ENCODE measurements at regions not wholly inside any gene's neighbourhood (a gene's known extent, or its start where the extent isn't known, plus 50 kb on each side); places are given as distances from the start of the nearest gene placed in this dataset.

DNA sequence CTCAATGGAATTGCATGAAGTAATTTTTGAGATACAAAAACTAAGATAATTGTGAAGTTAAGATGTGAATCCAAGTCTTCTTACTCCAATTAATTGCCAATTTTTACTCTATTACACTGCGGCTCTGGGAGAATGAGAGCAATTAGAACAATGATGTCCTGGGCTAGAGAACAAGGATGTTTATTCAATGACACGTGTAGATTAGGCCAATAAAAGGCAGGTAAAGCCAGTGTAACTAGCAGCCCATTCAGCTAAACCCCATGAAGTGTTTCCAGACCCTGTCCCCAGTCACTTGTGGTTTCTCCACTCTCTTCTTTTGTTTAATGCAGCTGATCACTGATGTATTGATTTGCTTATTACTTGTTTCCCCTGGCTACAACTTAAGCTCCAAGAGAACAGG lies 381.1 kb upstream of the ARHGEF26 start:
- H3K23ac ChIP-seq (ENCODE audit: low read depth, low read length, poor library complexity) = no peak overlapping the region
- no peak overlapping the region for H4K8ac ChIP-seq (ENCODE audit: low read depth, low read length)
- H2BK5ac ChIP-seq (ENCODE audit: low read length) = no peak overlapping the region
- H3K4ac ChIP-seq (ENCODE audit: low read length) = no peak overlapping the region
- H3K9me3 ChIP-seq (replicated peaks in 1 of 2; ENCODE audit: control insufficient read depth in 2 of 2, insufficient read depth in 1 of 2, low read depth in 1 of 2, low read length in 2 of 2) = no peaks in the 10 kb centered on the region
- no peaks in the 10 kb centered on the region for H3K36me3 ChIP-seq (replicated peaks in 1 of 2; ENCODE audit: control insufficient read depth in 2 of 2, insufficient read depth in 2 of 2, low read length in 2 of 2)
- H2BK120ac ChIP-seq (ENCODE audit: low read depth, low read length) = no peak overlapping the region
- no peak overlapping the region for H2BK15ac ChIP-seq (ENCODE audit: low read length)
- H2BK12ac ChIP-seq (ENCODE audit: low read length) = no peak overlapping the region
- H3K4me1 ChIP-seq (ENCODE audit: control insufficient read depth in 2 of 2, insufficient read depth in 1 of 2, low read depth in 1 of 2, low read length in 2 of 2) = no peaks in the 10 kb centered on the region
- no peak for DNase-seq (ENCODE audit: low spot score)
- no peaks in the 10 kb centered on the region for H3K79me1 ChIP-seq (ENCODE audit: low read depth, low read length)
- H2AFZ ChIP-seq (ENCODE audit: low read length) = no peak overlapping the region
- H3K18ac ChIP-seq (ENCODE audit: low read length) = no peak overlapping the region
- H3K27me3 ChIP-seq (ENCODE audit: control insufficient read depth in 3 of 3, insufficient read depth in 3 of 3, low read depth in 1 of 3, low read length in 3 of 3) = no peaks in the 10 kb centered on the region
- no peak overlapping the region for H3K4me2 ChIP-seq (ENCODE audit: insufficient read depth, low read length, poor library complexity, severe bottlenecking)
- no peak overlapping the region for H2AK5ac ChIP-seq (ENCODE audit: low read depth, low read length)
- H3K9ac ChIP-seq (ENCODE audit: low read depth, low read length, poor library complexity) = no peak overlapping the region
- H3K4me3 ChIP-seq (ENCODE audit: low read length in 2 of 2) = no peak overlapping the region
- H3K14ac ChIP-seq (ENCODE audit: low read length) = no peak overlapping the region
- H3K27ac ChIP-seq (replicated peaks; ENCODE audit: low read length) = no peak overlapping the region
- H4K91ac ChIP-seq (ENCODE audit: low read depth, low read length, poor library complexity) = no peak overlapping the region
- WGBS, 2 donors (ENCODE audit: extremely low coverage in 2 of 2, insufficient read length in 2 of 2, insufficient replicate concordance in 1 of 2) = no CpG with 5 or more reads among the region's 2 CpGs

DNA sequence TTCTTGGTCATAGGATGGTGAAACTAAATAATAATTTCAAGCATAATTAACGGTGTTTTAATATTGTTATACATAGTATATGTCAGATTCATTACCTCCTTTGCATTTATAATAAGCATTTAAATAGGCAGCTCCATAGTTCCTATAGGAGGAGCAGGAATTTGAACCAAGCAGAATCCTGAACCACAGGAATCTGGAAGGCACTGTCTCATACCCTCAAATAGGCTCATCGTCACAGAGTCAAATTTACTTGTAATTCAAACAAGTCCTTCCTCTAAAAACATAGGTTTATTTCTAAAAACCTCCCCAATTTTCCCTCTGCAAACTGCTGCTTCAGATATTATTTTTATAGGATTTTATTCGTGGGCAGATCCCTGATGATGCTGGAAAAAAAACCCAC lies 376.3 kb upstream of the ARHGEF26 start:
- Histone ChIP-seq H3K27me3 (ENCODE audit: control insufficient read depth in 3 of 3, insufficient read depth in 3 of 3, low read depth in 1 of 3, low read length in 3 of 3) (no peaks in the 10 kb centered on the region), H3K23ac (ENCODE audit: low read depth, low read length, poor library complexity) (no peak overlapping the region)
- no CpG with 5 or more reads among the region's 3 CpGs for WGBS, 2 donors (ENCODE audit: extremely low coverage in 2 of 2, insufficient read length in 2 of 2, insufficient replicate concordance in 1 of 2)

GRCh38 chr3:153746211-153746610 lies 375.0 kb upstream of the ARHGEF26 start:
- Histone ChIP-seq H3K27me3 (ENCODE audit: control insufficient read depth in 3 of 3, insufficient read depth in 3 of 3, low read depth in 1 of 3, low read length in 3 of 3) (no peaks in the 10 kb centered on the region), H2AK5ac (ENCODE audit: low read depth, low read length) (no peak overlapping the region), H2BK15ac (ENCODE audit: low read length) (no peak overlapping the region), H2BK5ac (ENCODE audit: low read length) (no peak overlapping the region), H3K18ac (ENCODE audit: low read length) (no peak overlapping the region), H2BK120ac (ENCODE audit: low read depth, low read length) (no peak overlapping the region), H2AFZ (ENCODE audit: low read length) (no peak overlapping the region), H3K23ac (ENCODE audit: low read depth, low read length, poor library complexity) (no peak overlapping the region), H2BK12ac (ENCODE audit: low read length) (no peak overlapping the region), H3K36me3 (replicated peaks in 1 of 2; ENCODE audit: control insufficient read depth in 2 of 2, insufficient read depth in 2 of 2, low read length in 2 of 2) (no peaks in the 10 kb centered on the region), H3K4me1 (ENCODE audit: control insufficient read depth in 2 of 2, insufficient read depth in 1 of 2, low read depth in 1 of 2, low read length in 2 of 2) (no peaks in the 10 kb centered on the region), H3K79me1 (ENCODE audit: low read depth, low read length) (no peaks in the 10 kb centered on the region), H3K27ac (replicated peaks; ENCODE audit: low read length) (no peak overlapping the region), H3K4me2 (ENCODE audit: insufficient read depth, low read length, poor library complexity, severe bottlenecking) (no peak overlapping the region), H3K4ac (ENCODE audit: low read length) (no peak overlapping the region), H3K9ac (ENCODE audit: low read depth, low read length, poor library complexity) (no peak overlapping the region), H4K91ac (ENCODE audit: low read depth, low read length, poor library complexity) (no peak overlapping the region), H3K4me3 (ENCODE audit: low read length in 2 of 2) (no peak overlapping the region), H3K14ac (ENCODE audit: low read length) (no peak overlapping the region), H3K9me3 (replicated peaks in 1 of 2; ENCODE audit: control insufficient read depth in 2 of 2, insufficient read depth in 1 of 2, low read depth in 1 of 2, low read length in 2 of 2) (no peaks in the 10 kb centered on the region), H4K8ac (ENCODE audit: low read depth, low read length) (no peak overlapping the region)
- WGBS, 2 donors (ENCODE audit: extremely low coverage in 2 of 2, insufficient read length in 2 of 2, insufficient replicate concordance in 1 of 2) = no CpG with 5 or more reads among the region's 3 CpGs
- no peak for DNase-seq (ENCODE audit: low spot score)

More for the DNA sequence above, 376.3 kb upstream of the ARHGEF26 start:
- no peak overlapping the region for H2BK12ac ChIP-seq (ENCODE audit: low read length)
- no peak overlapping the region for H3K18ac ChIP-seq (ENCODE audit: low read length)
- DNase-seq (ENCODE audit: low spot score) = no peak
- H3K4me3 ChIP-seq (ENCODE audit: low read length in 2 of 2) = no peak overlapping the region
- H2BK120ac ChIP-seq (ENCODE audit: low read depth, low read length) = no peak overlapping the region
- H3K36me3 ChIP-seq (replicated peaks in 1 of 2; ENCODE audit: control insufficient read depth in 2 of 2, insufficient read depth in 2 of 2, low read length in 2 of 2) = no peaks in the 10 kb centered on the region
- H3K4ac ChIP-seq (ENCODE audit: low read length) = no peak overlapping the region
- H3K4me2 ChIP-seq (ENCODE audit: insufficient read depth, low read length, poor library complexity, severe bottlenecking) = no peak overlapping the region
- H4K91ac ChIP-seq (ENCODE audit: low read depth, low read length, poor library complexity) = no peak overlapping the region
- no peak overlapping the region for H4K8ac ChIP-seq (ENCODE audit: low read depth, low read length)
- H2BK5ac ChIP-seq (ENCODE audit: low read length) = no peak overlapping the region
- H3K9me3 ChIP-seq (replicated peaks in 1 of 2; ENCODE audit: control insufficient read depth in 2 of 2, insufficient read depth in 1 of 2, low read depth in 1 of 2, low read length in 2 of 2) = no peaks in the 10 kb centered on the region
- H2BK15ac ChIP-seq (ENCODE audit: low read length) = no peak overlapping the region
- no peaks in the 10 kb centered on the region for H3K79me1 ChIP-seq (ENCODE audit: low read depth, low read length)
- H2AFZ ChIP-seq (ENCODE audit: low read length) = no peak overlapping the region
- H3K4me1 ChIP-seq (ENCODE audit: control insufficient read depth in 2 of 2, insufficient read depth in 1 of 2, low read depth in 1 of 2, low read length in 2 of 2) = no peaks in the 10 kb centered on the region
- H2AK5ac ChIP-seq (ENCODE audit: low read depth, low read length) = no peak overlapping the region
- no peak overlapping the region for H3K27ac ChIP-seq (replicated peaks; ENCODE audit: low read length)
- no peak overlapping the region for H3K9ac ChIP-seq (ENCODE audit: low read depth, low read length, poor library complexity)
- no peak overlapping the region for H3K14ac ChIP-seq (ENCODE audit: low read length)

GRCh38 chr3:153749070-153749610 lies 372.1 kb upstream of the ARHGEF26 start:
- H3K36me3 ChIP-seq (replicated peaks in 1 of 2; ENCODE audit: control insufficient read depth in 2 of 2, insufficient read depth in 2 of 2, low read length in 2 of 2) = no peaks in the 10 kb centered on the region
- no peak overlapping the region for H2AK5ac ChIP-seq (ENCODE audit: low read depth, low read length)
- H2AFZ ChIP-seq (ENCODE audit: low read length) = no peak overlapping the region
- no peak overlapping the region for H4K91ac ChIP-seq (ENCODE audit: low read depth, low read length, poor library complexity)
- H3K18ac ChIP-seq (ENCODE audit: low read length) = no peak overlapping the region
- no peak overlapping the region for H3K23ac ChIP-seq (ENCODE audit: low read depth, low read length, poor library complexity)
- H2BK12ac ChIP-seq (ENCODE audit: low read length) = no peak overlapping the region
- H2BK15ac ChIP-seq (ENCODE audit: low read length) = no peak overlapping the region
- H2BK120ac ChIP-seq (ENCODE audit: low read depth, low read length) = no peak overlapping the region
- no peaks in the 10 kb centered on the region for H3K4me1 ChIP-seq (ENCODE audit: control insufficient read depth in 2 of 2, insufficient read depth in 1 of 2, low read depth in 1 of 2, low read length in 2 of 2)
- no peak overlapping the region for H3K4me2 ChIP-seq (ENCODE audit: insufficient read depth, low read length, poor library complexity, severe bottlenecking)
- DNase-seq (ENCODE audit: low spot score) = no peak
- no peak overlapping the region for H3K27ac ChIP-seq (replicated peaks; ENCODE audit: low read length)
- no peak overlapping the region for H4K8ac ChIP-seq (ENCODE audit: low read depth, low read length)
- no peak overlapping the region for H3K4ac ChIP-seq (ENCODE audit: low read length)
- no peak overlapping the region for H3K4me3 ChIP-seq (ENCODE audit: low read length in 2 of 2)
- no peaks in the 10 kb centered on the region for H3K27me3 ChIP-seq (ENCODE audit: control insufficient read depth in 3 of 3, insufficient read depth in 3 of 3, low read depth in 1 of 3, low read length in 3 of 3)
- no peaks in the 10 kb centered on the region for H3K9me3 ChIP-seq (replicated peaks in 1 of 2; ENCODE audit: control insufficient read depth in 2 of 2, insufficient read depth in 1 of 2, low read depth in 1 of 2, low read length in 2 of 2)
- H3K9ac ChIP-seq (ENCODE audit: low read depth, low read length, poor library complexity) = no peak overlapping the region
- no peak overlapping the region for H2BK5ac ChIP-seq (ENCODE audit: low read length)
- WGBS, 2 donors (ENCODE audit: extremely low coverage in 2 of 2, insufficient read length in 2 of 2, insufficient replicate concordance in 1 of 2) = no CpG with 5 or more reads among the region's 1 CpG
- H3K79me1 ChIP-seq (ENCODE audit: low read depth, low read length) = no peaks in the 10 kb centered on the region
- no peak overlapping the region for H3K14ac ChIP-seq (ENCODE audit: low read length)
